Ishikawa (cell line): ENCODE measurements at regions not wholly inside any gene's neighbourhood (a gene's known extent, or its start where the extent isn't known, plus 50 kb on each side); places are given as distances from the start of the nearest gene placed in this dataset.

Experiments
- CEBPB ChIP-seq: IDR thresholded peaks from 2 replicates; pipeline ENCODE4 v1.6.1; 2012
- CREB1 ChIP-seq: IDR thresholded peaks from 2 replicates; pipeline ENCODE4 v1.6.1; 2012; ENCODE audit warnings: low read depth
- EGR1 ChIP-seq: IDR thresholded peaks from 2 replicates; pipeline ENCODE4 v1.6.1; 2012
- EP300 ChIP-seq: IDR thresholded peaks from 2 replicates; pipeline ENCODE4 v1.6.1; 2012; ENCODE audit warnings: borderline replicate concordance
- FOXM1 ChIP-seq: IDR thresholded peaks from 2 replicates; pipeline ENCODE4 v1.6.1; 2012; ENCODE audit warnings: low read depth, borderline replicate concordance
- MAX ChIP-seq: IDR thresholded peaks from 2 replicates; pipeline ENCODE4 v1.6.1; 2012
- NFIC ChIP-seq: IDR thresholded peaks from 2 replicates; pipeline ENCODE4 v1.6.1; 2012
- RAD21 ChIP-seq: IDR thresholded peaks from 2 replicates; pipeline ENCODE4 v1.6.1; 2012; ENCODE audit warnings: low read depth
- REST ChIP-seq: IDR thresholded peaks from 2 replicates; pipeline ENCODE4 v1.6.1; 2012; ENCODE audit warnings: low read depth, mild to moderate bottlenecking
- TAF1 ChIP-seq: IDR thresholded peaks from 2 replicates; pipeline ENCODE4 v1.6.1; 2012; ENCODE audit warnings: low read depth, mild to moderate bottlenecking
- USF1 ChIP-seq: IDR thresholded peaks from 2 replicates; pipeline ENCODE4 v1.6.1; 2012
- YY1 ChIP-seq: IDR thresholded peaks from 2 replicates; pipeline ENCODE4 v1.6.1; 2012; ENCODE audit warnings: low read depth
- ZBTB7A ChIP-seq: IDR thresholded peaks from 2 replicates; pipeline ENCODE4 v1.6.1; 2012; ENCODE audit warnings: low read depth

- TF ChIP-seq CEBPB (no peak), ZBTB7A (no peak), USF1 (no peak), REST (no peak), TAF1 (no peak), MAX (no peak), FOXM1 (no peak), EGR1 (no peak), RAD21 (no peak), EP300 (no peak), NFIC (no peak), YY1 (no peak), CREB1 (no peak)
Observed at GRCh38 chr7:41878309-41879295, 175.7 kb upstream of the INHBA start.
